Esophagus squamous epithelium (tissue), 4 donors: ENCODE measurements at regions not wholly inside any gene's neighbourhood (a gene's known extent, or its start where the extent isn't known, plus 50 kb on each side); places are given as distances from the start of the nearest gene placed in this dataset.

Experiments
- CTCF ChIP-seq, 6 experiments: fragments of 450-650 bp in 4 of 6; fragments of 200-600 bp in 2 of 6; sonication (generic) in 2 of 6; IDR thresholded peaks; one replicate each; pipeline ENCODE4 v1.5.1; 2016 to 2019; ENCODE audit warnings: antibody characterized with exemption in 6 of 6, mild to moderate bottlenecking in 4 of 6, moderate library complexity in 4 of 6
- POLR2A ChIP-seq, 4 donors: fragments of 450-650 bp; IDR thresholded peaks; one replicate each; pipeline ENCODE4 v1.6.1; 2017; ENCODE audit warnings: antibody characterized with exemption in 4 of 4, mild to moderate bottlenecking in 4 of 4, moderate library complexity in 3 of 4

- TF ChIP-seq CTCF (IDR thresholded peaks at IDR 0.05), result no peak
- TF ChIP-seq POLR2A (IDR thresholded peaks at IDR 0.05), result no peak
These were observed 769.0 kb downstream of the KCNJ2 start for GRCh38 chr17:70938336-70938735.
